B cell (primary cell): ENCODE measurements at regions not wholly inside any gene's neighbourhood (a gene's known extent, or its start where the extent isn't known, plus 50 kb on each side); places are given as distances from the start of the nearest gene placed in this dataset.

Source experiments
- ATAC-seq: fragments of 200-7000 bp; cut with Tn5 transposase; one replicate; pipeline ENCODE4 v1.10.0; 2021; ENCODE audit warnings: low read depth, mild to moderate bottlenecking, moderate number of reproducible peaks, moderate library complexity
- CTCF ChIA-PET: fragments of 350-600 bp; sonication (Branson Sonifier 250); formaldehyde crosslinking; loops from one replicate; lab custom pipeline; 2021; ENCODE audit warnings: antibody characterized with exemption, inconsistent platforms; lab: Charles Lee
- POLR2A ChIA-PET: fragments of 350-600 bp; sonication (Branson Sonifier 250); formaldehyde crosslinking; loops from one replicate; lab custom pipeline; 2021; ENCODE audit warnings: antibody characterized with exemption; lab: Charles Lee
- DNase-seq: peaks from one replicate; pipeline ENCODE4 v3.0.0; 2013
- H2AFZ ChIP-seq: 2 replicates; pipeline ENCODE4 v1.6.1; 2012; ENCODE audit warnings: mild to moderate bottlenecking, low read depth, low read length; ENCODE audit not compliant: insufficient read depth, poor library complexity, severe bottlenecking
- H3K27ac ChIP-seq, 2 donors: 1 replicate in 1 of 2; 2 replicates in 1 of 2; pipeline ENCODE4 v1.5.1; 2012 to 2013; ENCODE audit warnings: low read length in 2 of 2, mild to moderate bottlenecking in 2 of 2, moderate library complexity in 1 of 2
- H3K27me3 ChIP-seq, 4 experiments: fragments of 200-600 bp in 1 of 4; sonication (generic) in 1 of 4; replicated peaks in 1 of 4; 1 replicate in 2 of 4; 2 replicates in 2 of 4; pipeline versions ENCODE4 v1.6.1 to v1.7.0; 2013 to 2016; ENCODE audit warnings: low read length in 3 of 4, mild to moderate bottlenecking in 2 of 4, mixed read lengths in 1 of 4, moderate library complexity in 1 of 4; ENCODE audit not compliant: insufficient read depth in 4 of 4, control insufficient read depth in 3 of 4; ENCODE audit errors: control extremely low read depth in 1 of 4
- H3K36me3 ChIP-seq, 2 experiments: replicated peaks in 1 of 2; 1 replicate in 1 of 2; 2 replicates in 1 of 2; pipeline versions ENCODE4 v1.6.1 to v1.7.1; 2013; ENCODE audit warnings: low read length in 1 of 2; ENCODE audit not compliant: insufficient read depth in 2 of 2, control insufficient read depth in 1 of 2; ENCODE audit errors: control extremely low read depth in 1 of 2, extremely low read depth in 1 of 2
- H3K4me1 ChIP-seq, 2 donors: fragments of 200-600 bp in 1 of 2; sonication (generic) in 1 of 2; 1 replicate in 1 of 2; 2 replicates in 1 of 2; pipeline versions ENCODE4 v1.5.1 to v1.6.1; 2013 to 2017; ENCODE audit warnings: low read length in 2 of 2; ENCODE audit not compliant: control insufficient read depth in 2 of 2, insufficient read depth in 2 of 2
- H3K4me2 ChIP-seq: replicated peaks from 2 replicates; pipeline ENCODE3; 2012; ENCODE audit warnings: mild to moderate bottlenecking, low read depth, low read length; ENCODE audit not compliant: poor library complexity, severe bottlenecking
- H3K4me3 ChIP-seq, 5 experiments: fragments of 200-600 bp in 1 of 5; sonication (generic) in 1 of 5; 1 replicate in 3 of 5; 2 replicates in 2 of 5; pipeline versions ENCODE4 v1.5.1 to v1.7.0; 2011 to 2016; ENCODE audit warnings: low read length in 4 of 5, mild to moderate bottlenecking in 4 of 5, low read depth in 2 of 5, control low read depth in 1 of 5, moderate library complexity in 1 of 5; ENCODE audit not compliant: insufficient read depth in 1 of 5; ENCODE audit errors: control extremely low read depth in 1 of 5, extremely low read depth in 1 of 5
- H3K79me2 ChIP-seq: fragments of 200-600 bp; sonication (generic); one replicate; pipeline ENCODE4 v1.6.0; 2016; ENCODE audit warnings: low read length; ENCODE audit not compliant: control insufficient read depth, insufficient read depth
- H3K9ac ChIP-seq: fragments of 200-600 bp; sonication (generic); 2 replicates; pipeline ENCODE4 v1.6.1; 2017; ENCODE audit warnings: mild to moderate bottlenecking, low read length, moderate library complexity
- H3K9me3 ChIP-seq, 3 donors: one replicate each; pipeline versions ENCODE4 v1.6.1 to v1.7.1; 2013; ENCODE audit warnings: low read length in 2 of 3; ENCODE audit not compliant: control insufficient read depth in 2 of 3, insufficient read depth in 1 of 3; ENCODE audit errors: control extremely low read depth in 1 of 3
- H4K20me1 ChIP-seq: 2 replicates; pipeline ENCODE4 v1.6.0; 2012; ENCODE audit warnings: mild to moderate bottlenecking, low read length; ENCODE audit not compliant: insufficient read depth, control insufficient read depth, poor library complexity, severe bottlenecking
- H3K27ac Mint-ChIP-seq: one replicate; pipeline ENCODE4 v1.8.0; 2021; ENCODE audit warnings: mixed read lengths
- H3K27me3 Mint-ChIP-seq: one replicate; pipeline ENCODE4 v1.8.0; 2021; ENCODE audit warnings: mixed read lengths
- H3K4me1 Mint-ChIP-seq: one replicate; pipeline ENCODE4 v1.8.0; 2021; ENCODE audit warnings: mixed read lengths
- H3K4me3 Mint-ChIP-seq: one replicate; pipeline ENCODE4 v1.8.0; 2021; ENCODE audit warnings: mixed read lengths
- H3K9me3 Mint-ChIP-seq: one replicate; pipeline ENCODE4 v1.8.0; 2022; ENCODE audit warnings: mixed read lengths; ENCODE audit not compliant: insufficient read depth
- EZH2 ChIP-seq: IDR thresholded peaks from 2 replicates; pipeline ENCODE4 v1.6.1; 2012; ENCODE audit warnings: borderline replicate concordance, low read depth, mild to moderate bottlenecking, moderate library complexity, low read length; ENCODE audit not compliant: insufficient read depth, poor library complexity, severe bottlenecking
- WGBS: methylation state at CpG from one replicate; pipeline ENCODE4 v1.1.5; 2013; ENCODE audit warnings: missing lambda C conversion rate; ENCODE audit not compliant: insufficient coverage; 5-methylcytosine and 5-hydroxymethylcytosine counted together
- intact Hi-C: fragments of 100-400 bp; cut with micrococcal nuclease; formaldehyde crosslinking; loops from one replicate; pipeline ENCODE4 v1.10.0; 2022
- TF ChIP-seq, protein P1 (sequence below): fragments of 200-600 bp; IDR thresholded peaks from one replicate; pipeline ENCODE4 v1.8.0; 2022; ENCODE audit warnings: antibody characterized with exemption, mild to moderate bottlenecking

DNA sequence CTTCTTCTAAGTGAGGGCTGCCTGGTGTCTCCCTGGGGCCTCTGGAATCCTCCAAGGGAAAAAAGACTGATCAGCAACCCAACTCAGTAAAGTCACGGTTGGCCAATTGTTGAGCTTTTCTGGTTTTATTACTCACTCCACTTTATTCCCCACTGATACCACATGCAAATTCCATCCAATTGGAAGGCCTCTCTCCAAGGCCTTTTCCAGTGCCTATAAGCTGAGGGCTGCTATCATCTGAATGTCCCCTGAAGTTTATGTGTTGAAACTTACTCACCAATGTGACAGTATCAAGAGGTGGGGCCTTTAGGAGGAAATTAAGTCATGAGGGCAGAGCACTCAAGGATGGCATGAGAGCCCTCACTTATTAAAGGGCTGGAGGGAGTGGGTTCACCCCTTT, 463.3 kb downstream of the BUD13 start:
- H3K79me2 ChIP-seq, result no peaks in the 10 kb centered on the region
- no peak overlapping the region for H3K27ac Mint-ChIP-seq
- H3K4me2 ChIP-seq, result no peak overlapping the region
- H3K9me3 Mint-ChIP-seq, result no peaks in the 10 kb centered on the region
- TF ChIP-seq EZH2, result no peak
- TF ChIP-seq, protein P1, sequence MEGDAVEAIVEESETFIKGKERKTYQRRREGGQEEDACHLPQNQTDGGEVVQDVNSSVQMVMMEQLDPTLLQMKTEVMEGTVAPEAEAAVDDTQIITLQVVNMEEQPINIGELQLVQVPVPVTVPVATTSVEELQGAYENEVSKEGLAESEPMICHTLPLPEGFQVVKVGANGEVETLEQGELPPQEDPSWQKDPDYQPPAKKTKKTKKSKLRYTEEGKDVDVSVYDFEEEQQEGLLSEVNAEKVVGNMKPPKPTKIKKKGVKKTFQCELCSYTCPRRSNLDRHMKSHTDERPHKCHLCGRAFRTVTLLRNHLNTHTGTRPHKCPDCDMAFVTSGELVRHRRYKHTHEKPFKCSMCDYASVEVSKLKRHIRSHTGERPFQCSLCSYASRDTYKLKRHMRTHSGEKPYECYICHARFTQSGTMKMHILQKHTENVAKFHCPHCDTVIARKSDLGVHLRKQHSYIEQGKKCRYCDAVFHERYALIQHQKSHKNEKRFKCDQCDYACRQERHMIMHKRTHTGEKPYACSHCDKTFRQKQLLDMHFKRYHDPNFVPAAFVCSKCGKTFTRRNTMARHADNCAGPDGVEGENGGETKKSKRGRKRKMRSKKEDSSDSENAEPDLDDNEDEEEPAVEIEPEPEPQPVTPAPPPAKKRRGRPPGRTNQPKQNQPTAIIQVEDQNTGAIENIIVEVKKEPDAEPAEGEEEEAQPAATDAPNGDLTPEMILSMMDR, result no peak
- no CpG with 5 or more reads among the region's 1 CpG for WGBS
- no peak overlapping the region for H3K9ac ChIP-seq
- ChIA-PET CTCF (no interaction called here), POLR2A (no interaction called here)
- no peaks in the 10 kb centered on the region for H4K20me1 ChIP-seq
- intact Hi-C loops, result no loop called here
- H3K4me1 ChIP-seq, result no peaks in the 10 kb centered on the region
- H3K36me3 ChIP-seq, result no peaks in the 10 kb centered on the region
- H3K9me3 ChIP-seq, result peaks cover 0 to 3% (median 0%) of the 10 kb centered on the region in 3 donors
- DNase-seq, result no peak
- H3K4me3 Mint-ChIP-seq, result no peak overlapping the region
- no peak for ATAC-seq
- peaks cover 16% of the 10 kb centered on the region for H3K27me3 Mint-ChIP-seq
- H3K4me1 Mint-ChIP-seq, result no peaks in the 10 kb centered on the region
- H3K4me3 ChIP-seq, result no peak overlapping the region
- H3K27me3 ChIP-seq, result peaks cover 0 to 5% (median 0%) of the 10 kb centered on the region in 4 experiments
- no peak overlapping the region for H2AFZ ChIP-seq
- no peak overlapping the region for H3K27ac ChIP-seq

DNA sequence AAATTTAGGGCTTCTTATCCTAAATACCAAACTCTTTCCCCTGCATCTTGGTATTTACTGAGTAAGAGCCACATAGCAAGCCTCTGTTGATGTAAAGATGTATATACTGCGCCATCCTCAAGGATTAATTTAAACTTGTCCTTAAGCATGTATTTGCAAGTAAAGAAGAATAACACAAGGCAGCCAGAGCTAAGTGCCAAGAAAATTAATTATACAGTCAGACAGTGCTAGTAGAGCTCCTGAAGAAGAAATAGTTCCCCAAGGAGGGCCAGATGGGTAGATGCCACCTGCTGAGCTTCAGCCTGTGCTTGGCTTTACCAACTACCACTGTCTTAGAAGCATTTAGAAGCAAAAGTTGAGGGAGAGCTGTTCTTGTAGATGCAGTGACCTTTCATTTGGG, 470.0 kb downstream of the BUD13 start:
- Histone ChIP-seq H3K9me3 (peaks cover 0 to 1% (median 0%) of the 10 kb centered on the region in 3 donors), H4K20me1 (no peaks in the 10 kb centered on the region), H3K79me2 (no peaks in the 10 kb centered on the region), H3K4me3 (no peak overlapping the region), H3K4me2 (no peak overlapping the region), H3K27me3 (no peaks in the 10 kb centered on the region), H3K36me3 (no peaks in the 10 kb centered on the region), H3K4me1 (no peaks in the 10 kb centered on the region), H3K27ac (no peak overlapping the region), H3K9ac (no peak overlapping the region), H2AFZ (no peak overlapping the region)
- CTCF ChIA-PET, result no interaction called here
- TF ChIP-seq, protein P1, result no peak
- no peak for TF ChIP-seq EZH2
- Mint-ChIP-seq H3K9me3 (no peaks in the 10 kb centered on the region), H3K4me3 (no peak overlapping the region), H3K27me3 (peaks cover 4% of the 10 kb centered on the region), H3K27ac (no peak overlapping the region), H3K4me1 (no peaks in the 10 kb centered on the region)
- DNase-seq (no peak), ATAC-seq (no peak)
- no CpG with 5 or more reads among the region's 1 CpG for WGBS
- POLR2A ChIA-PET, result no interaction called here
- intact Hi-C loops, result no loop called here
